NCI-H226 (cell line): ENCODE measurements at regions not wholly inside any gene's neighbourhood (a gene's known extent, or its start where the extent isn't known, plus 50 kb on each side); places are given as distances from the start of the nearest gene placed in this dataset.

Experiments
- DNase-seq: peaks from one replicate; pipeline ENCODE4 v3.0.0-alpha.2; 2015

DNA sequence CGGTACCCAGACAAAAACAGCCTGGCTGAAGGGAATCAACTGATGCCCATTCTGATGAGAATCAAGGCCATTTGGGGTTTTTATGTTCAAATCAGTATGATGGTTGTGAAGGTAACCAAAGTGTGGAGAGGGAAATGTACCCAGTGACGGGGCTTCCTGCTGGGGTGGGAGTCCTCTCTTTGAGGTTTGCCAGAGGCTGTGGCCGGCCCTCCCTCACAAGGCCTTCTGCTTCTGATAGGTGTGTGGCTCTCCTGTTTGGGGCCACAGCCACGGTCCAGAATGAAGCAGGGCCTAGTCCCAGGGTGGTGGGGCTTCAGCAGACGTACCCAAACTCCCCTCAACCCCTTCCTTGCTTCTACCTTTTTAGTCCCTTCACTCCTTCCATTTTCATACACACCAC, 86.7 kb upstream of the NAA20 start:
- no peak for DNase-seq

DNA sequence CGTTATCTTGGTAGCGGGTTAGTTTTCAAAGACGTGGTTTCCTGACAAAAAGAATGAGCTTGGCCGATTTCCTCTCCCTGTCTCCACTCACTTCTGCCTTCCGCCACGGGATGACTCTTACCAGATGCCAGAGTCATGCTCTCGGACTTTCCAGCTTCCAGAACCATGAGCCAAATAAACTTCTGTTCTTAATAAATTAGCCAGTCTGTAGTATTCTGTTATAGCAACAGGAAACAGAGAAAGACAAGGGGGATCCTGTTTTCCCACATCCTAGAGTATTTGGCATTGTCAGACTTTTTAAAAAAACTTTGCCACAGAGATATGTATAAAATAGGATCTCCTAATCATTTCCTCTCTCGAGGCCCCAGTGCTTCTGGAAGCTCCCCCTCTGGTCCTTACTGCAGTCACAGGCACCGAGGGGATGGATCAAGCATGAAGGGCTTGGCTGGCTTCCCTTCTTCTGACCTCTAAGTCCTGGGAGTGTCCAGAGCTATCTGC, 84.9 kb upstream of the NAA20 start:
- DNase-seq = peak; percentile 8

DNA sequence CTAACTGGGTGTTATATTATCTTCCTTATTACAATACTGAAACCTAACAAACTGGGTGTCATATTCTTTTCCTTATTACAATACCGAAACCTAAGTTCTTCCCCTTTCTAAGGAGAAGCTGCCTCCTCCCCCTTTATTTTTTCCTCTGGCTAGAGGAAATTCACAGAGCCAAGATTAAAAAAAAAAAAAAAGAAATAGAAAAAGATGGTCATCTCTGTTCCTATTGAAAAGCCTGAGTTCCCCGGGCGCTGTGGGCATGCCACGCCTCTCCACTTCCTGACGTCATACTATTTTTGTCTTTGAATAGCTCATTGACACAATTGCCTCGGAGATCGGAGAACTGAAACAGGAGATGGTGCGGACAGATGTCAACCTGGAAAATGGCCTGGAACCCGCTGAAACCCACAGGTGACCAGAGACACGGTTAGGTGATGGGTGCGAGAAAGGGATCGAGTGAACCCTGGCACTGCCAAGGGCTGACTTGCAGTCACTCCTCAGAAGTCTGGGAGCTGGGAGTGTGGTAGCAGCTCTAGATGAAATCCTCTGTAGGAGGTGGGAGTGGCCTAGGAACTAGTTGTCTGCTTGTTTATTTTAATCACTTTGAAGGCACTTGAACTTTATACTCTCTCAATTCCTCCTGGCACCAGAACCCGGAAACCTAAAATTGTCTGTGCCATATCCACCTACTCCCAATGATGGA, 82.2 kb upstream of the NAA20 start:
- no peak for DNase-seq

DNA sequence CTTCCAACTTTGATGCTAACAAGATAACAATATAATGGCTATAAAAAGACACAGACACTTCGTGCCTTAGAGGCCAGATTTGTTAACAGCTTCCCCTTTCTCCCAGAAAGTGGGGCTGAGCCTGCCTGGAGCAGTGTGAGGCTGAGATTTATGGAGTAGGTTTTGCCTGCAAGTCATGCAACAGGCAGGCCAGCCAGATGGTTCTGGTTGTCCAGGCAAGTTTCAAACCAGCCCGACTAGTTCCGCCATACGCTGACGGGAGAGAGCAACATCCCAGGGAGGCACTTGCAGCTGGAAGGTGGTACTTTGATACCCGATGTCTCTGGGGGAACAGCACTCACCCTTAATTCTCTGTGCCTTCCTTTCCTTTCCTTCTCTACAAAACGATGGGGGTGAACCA, 81.3 kb upstream of the NAA20 start:
- no peak for DNase-seq

DNA sequence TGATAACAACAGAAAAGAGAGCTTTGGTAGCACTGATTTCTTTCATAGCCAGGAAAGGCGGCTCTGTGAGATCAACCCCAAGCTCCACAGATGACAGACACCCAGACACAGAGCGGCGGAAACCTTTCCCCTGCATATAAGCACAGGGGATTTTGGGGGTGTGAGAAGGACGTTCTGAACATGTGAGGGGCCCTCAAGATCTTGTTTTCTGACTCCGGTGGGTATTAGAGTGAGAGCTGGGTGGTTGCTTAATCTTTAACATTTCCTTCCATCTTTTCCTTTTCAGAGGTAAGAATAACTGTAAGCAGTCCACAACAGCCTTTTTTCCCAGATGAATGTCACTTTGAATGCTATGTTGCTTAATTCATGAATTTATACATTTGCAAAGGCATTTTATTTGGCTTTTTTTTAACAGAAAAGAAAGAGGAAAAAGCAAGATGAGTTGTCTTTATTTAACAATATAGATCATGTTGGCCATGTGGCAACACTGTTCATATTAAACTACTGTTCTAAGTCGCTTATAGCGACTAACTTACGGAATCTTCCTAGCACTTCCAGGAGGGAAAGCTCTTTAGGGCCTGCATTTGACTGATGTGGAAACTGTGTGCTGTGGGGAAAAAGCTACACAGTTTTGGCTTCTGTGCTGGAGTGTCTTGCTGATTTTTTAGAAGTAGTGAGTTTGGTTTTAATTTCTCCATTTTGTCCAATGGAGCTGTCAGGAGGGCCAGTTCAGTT, 80.5 kb upstream of the NAA20 start:
- DNase-seq = no peak

DNA sequence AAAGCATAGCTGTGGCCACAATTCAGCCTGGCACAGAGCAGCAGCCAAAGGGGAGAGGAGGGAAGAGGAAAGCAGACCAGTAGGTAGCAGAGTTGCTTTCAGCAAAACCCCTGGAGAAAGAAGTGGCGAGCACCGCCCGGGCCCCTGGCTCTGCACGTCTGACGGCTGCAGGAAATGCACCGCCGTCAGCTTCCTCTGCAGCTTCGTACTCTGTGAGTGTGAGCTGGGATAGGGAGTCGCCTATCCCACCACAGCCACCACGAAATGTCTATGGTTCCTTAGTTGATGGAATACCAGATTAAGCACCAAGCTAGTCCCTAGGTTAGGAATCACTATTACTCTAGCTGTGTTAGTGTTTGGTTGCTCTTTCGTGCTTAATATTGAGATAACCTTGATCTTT, 79.9 kb upstream of the NAA20 start:
- DNase-seq = no peak

DNA sequence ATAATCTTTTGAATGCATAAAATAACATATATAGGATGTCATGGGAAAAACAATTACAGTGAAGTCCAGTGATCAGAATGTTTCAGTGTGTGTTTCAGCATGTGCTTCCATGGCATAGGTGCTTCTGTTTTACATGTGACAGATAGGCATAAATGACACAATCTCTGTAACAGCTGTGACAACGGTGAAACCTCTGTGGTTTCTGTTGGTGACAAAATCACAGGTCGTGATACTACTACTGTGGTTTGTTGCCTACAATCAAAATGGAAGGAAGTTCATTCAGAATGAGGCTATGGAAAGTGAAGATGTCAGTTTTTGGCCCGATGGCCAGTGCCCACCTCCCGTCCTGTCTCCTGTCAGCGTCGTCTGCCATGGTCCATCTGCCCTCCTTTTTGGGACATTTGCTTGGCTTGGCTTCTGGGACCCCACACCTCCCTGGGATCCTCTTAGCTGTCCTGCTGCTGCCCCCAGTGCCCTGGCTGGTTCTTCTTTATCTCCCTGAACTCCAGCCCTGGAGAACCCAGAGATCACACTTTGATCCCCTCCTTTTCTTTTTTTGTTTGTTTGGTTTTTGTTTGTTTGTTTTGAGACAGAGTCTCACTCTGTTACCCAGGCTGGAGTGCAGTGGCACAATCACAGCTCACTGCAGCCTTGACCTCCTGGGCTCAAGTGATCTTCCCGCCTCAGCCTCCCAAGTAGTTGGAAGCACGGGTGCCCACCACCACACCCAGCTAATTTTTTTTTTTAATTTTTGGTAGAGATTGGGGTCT, 79.3 kb upstream of the NAA20 start:
- DNase-seq = no peak

DNA sequence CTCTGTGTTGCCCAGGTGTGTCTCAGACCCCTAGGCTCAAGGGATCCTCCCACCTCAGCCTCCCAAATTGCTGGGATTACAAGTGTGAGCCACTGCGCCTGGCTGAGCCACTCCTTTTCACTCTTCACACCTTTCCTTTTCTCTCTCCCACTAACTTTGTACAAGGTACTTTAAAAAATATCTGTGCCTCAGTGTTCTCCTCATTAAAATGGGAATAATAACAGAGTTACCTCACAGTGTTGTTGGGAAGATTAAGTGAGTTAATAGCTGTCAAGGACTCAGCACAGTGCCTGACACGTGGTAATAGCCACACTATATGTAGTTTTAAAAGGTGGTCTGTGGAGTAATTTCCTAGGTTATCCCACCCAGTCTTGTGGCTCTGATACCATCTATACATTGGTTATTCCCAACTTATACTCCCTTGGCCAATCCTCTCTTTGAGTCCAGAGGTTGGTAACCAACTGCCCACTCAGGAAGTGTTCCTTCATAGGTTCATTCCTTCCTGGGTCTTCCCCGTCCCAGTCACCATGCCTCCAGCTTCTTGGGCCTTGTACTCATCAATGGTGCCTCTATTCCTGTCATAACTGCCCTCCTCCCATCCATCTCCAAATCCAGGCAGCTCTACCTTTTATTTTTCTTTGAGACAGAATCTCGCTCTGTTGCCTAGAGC, 78.6 kb upstream of the NAA20 start:
- no peak for DNase-seq

DNA sequence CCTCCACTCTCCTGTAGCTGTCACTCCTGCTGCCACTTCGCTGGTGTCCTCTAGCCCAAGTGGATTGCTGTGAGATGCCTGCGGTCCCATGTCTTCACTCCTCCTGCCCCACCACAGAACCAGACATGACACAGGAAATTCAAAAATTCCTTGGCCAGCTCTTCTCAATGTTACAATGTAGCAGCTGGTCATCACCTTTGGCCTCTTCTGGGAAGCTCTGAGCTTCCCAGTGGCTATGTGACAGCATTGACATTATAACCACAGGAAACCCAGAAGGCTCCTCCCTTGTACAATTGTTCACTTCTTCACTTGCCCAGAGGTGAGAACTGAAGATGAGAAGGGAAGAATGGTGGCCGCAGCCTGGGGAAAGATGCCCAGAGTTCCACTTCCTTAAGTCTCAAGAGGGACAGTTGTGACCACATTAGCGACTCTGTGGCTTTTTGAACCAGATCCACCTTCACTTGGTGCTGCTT, 76.1 kb upstream of the NAA20 start:
- DNase-seq = no peak

DNA sequence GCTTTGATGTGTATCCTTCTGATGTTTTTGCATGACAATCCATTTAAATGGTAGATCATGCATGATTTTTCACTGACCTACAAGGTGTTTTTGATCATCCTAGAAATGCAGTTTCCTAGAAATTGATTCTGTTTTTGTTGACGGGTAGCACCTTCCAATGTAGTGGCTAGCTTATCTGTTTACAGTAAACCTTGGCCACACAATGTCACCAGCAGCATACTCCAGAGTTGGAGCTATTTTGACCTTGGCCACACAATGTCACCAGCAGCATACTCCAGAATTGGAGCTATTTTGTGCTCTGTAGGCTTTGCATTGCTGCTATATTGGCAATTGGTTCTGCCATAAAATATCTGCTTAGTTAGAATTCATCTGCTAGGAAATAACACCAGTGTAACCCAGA, 74.6 kb upstream of the NAA20 start:
- no peak for DNase-seq

DNA sequence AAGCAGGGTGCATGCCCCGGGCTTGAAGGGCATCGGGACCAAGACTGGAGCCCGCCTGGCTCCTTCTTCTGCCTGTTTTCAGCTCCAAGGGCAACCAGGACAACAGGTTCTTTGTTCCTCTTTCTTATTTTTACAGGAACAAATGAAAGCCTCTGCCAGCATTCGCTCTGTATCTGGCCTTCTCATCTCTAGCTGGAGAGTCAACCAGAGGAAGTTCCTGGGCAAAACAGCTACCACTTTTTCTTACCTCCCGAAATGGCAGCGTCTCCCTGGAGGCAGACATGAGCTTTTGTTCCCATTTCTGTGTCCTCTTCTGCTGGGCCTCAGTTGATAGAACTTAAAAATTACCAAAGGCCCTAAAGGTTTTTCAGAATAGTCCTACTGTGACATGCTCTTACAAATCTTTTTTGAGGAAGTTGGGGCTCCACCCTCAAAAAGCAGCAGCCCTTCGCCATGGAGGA, 74.1 kb upstream of the NAA20 start:
- DNase-seq = no peak

DNA sequence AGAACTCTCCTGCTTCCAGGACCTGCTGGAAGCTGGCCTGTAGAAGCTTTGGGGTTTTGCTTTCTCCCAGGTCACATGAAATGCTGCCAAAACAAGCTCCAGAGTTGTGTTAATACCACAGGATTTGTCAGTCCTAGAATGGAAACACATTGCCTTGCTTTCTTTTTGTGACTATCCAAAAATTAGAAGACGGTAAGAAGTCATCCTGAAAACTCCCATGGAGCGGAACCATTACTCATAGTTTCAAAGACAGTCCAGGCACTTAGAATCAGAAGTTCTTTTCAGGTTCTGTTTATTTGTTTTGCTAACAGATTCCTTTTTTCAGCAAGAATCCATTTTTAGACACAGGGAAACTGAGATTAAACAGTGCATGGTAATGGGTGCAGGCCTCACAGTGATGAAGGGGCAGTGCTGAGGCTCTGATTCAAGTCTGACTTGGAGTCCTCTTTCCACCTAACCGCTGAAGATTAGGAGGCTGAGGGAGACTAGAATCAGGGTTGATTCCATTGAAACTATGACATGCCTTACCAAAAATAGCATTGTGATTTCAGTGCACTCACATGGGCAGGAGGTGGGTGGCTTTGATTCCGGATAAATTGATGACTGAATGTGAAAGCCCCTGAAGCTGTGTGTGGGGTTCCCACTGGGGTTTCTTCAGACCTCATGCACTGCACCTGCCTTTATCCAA, 72.2 kb upstream of the NAA20 start:
- DNase-seq = no peak

DNA sequence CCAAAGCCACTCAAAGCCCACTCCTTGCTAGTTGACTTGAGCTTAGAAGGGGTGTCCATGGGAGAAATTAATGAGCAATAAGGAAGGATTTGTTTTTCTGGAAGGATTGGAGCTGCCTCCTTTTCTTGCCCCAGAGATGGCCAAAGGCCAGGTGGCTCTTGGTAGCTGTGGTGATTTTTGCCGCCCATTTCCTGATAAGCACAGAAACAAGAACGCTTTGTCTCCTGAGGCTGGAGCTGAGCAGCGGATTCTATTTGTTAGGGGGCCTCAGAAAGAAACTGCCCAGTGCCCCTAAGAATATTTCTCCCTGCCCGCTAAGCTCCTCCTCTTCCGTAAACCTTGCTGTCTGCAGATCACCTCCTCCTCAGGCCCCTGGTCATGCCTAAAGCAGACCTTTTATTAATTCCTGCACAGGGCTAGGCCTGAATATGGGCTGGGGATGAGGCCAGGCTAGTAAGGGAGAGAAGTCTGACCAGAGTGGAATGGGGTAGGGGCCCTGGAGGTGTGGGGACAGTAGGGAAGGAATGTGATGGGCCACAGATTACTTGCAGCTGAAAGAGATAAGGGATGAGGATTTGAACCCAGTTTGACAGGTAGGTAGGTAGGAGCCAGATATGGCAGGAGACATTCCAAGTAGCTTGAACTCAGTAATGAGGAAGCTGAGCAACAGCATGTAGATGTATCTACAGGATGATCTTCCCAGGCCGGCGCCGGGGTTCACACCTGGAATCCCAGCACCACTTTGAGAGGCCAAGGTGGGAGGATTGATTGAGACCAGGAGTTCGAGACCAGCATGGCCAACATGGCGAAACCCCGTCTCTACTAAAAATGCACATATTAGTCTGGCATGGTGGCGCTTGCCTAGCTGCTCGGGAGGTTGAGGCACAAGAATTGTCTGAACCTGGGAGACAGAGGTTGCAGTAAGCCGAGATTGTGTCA, 71.2 kb upstream of the NAA20 start:
- no peak for DNase-seq

DNA sequence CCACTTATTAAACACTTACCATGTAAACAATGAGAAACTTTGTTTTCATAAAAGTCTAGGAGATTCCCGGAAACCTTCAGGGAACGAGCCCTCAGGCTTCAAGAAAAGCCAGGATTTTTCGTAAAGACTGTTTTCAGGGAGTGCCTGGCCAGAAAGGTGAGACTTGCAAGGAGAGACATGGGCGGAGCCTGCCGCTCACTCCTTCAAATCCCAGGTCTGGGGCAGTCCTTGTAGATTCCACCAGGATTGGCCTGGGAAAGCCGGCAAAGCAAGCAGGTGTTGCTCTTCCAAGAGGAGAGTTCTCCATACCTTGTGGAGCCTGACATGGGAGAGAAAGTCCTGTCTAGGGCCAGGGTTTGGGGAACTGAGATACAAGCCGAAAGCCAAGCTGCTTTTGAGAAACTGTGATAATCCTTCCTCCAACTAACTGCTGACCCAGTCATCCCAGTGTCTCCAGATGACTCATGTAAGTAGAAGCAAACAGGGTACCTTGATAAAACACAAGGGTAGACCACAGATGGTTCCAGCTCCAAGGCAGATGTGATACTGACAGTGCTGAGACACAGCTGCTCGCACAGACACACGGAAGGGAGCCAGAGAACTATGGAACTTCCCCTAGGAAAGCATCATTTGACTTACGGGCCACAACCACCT, 69.4 kb upstream of the NAA20 start:
- DNase-seq = peak; percentile 15

DNA sequence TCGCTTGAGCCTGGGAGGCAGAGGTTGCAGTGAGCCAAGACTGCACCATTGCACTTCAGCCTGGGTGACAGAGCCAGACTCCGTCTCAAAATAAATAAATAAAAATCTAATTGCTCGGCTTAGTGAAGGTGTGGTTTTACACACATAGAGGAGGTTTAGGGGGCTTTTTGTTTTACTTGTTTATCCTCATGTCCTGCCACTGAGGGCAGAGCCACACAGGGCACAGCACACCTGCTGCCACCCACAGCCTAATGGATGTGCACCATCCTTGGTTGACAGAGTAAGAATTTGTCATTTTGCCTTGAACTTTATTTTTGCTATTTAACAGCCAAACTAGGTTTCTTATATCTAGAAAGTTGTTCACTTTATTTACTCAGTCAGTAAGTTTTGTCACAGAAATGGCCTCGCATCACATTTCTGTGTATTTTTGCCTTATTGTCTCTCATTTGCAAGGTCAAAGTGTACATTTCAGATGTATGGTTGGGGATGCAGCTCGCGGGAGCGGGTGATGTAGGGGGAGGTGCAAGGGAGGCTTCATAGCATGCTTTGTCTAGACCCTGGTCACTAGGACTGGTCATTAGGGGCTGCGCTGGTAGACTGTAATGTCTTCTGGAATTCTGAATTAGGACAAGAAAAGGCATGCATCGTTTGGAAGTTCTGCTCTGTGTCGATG, 67.8 kb upstream of the NAA20 start:
- no peak for DNase-seq

DNA sequence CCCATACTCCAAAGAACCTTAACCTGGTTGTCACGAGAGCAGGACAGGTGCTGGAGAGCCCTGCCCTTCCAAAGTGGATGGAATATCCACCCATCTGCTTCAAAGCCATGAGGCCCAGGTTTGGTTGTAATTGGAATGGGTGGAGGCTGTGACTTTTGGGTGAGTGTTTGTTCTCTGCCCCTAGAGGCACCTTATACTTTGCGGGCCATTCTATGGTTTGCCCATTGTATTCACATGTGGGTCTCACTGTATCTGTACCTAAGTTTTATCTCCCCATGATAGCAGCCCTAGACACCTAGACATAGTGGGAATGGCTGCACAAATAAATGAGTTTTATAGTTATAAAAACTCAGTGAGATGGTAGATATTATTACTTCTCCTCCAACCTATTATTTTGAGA, 67.1 kb upstream of the NAA20 start:
- DNase-seq = no peak

DNA sequence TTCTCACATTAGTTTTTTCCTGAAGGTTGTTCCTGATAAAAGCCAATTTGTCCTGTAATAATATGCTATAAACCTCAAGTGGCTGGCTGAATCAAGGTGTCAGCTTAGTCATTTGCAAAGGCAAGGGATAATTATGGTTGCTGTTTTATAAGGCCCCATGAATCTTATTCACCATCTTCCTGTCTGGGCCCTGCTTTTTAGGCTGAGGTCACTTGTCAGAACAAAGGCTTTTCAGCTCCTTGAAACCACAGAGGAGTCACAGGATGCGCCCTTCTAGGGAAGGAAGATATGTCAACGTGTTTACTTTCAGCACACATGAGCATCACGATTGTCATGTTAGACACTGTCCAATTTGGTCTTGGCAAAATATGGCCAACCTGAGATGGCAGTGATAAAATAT, 64.8 kb upstream of the NAA20 start:
- DNase-seq = no peak

DNA sequence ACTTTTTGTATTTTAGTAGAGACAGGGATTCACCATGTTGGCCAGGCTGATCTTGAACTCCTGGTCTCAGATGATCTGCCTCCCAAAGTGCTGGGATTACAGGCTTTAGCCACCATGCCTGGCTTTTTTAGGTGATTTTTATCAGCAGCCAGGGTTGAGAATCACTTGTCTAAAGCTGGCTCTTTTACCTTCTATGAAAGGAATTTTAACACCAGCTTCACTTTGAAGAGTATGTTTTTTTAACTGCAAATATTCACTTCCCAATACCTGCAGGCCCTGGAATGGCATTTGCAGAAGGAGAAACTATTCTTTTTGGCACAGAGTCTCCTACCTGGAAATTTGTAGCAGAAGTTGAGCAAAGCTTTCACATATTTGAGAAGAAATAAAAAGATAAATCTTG, 63.6 kb upstream of the NAA20 start:
- DNase-seq = no peak

DNA sequence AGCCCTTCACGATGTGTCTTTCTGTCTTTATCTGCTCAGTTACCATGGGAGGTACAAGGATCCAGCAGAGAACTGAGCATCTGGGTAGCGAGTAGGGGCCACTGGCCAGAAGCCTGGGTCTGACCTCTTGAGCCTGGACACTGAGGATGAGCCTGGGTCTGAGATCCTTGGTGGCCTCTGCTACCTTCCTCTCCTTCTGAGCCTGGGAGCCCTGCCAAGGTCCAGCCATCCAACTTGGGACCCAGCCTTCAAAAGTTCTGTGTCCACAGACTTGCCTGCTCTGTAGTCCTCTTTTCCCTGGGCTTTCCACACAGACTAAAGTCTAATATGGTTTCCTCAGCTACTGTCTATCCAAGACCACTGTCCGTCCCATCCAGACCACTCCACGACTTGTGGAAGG, 60.2 kb upstream of the NAA20 start:
- no peak for DNase-seq

DNA sequence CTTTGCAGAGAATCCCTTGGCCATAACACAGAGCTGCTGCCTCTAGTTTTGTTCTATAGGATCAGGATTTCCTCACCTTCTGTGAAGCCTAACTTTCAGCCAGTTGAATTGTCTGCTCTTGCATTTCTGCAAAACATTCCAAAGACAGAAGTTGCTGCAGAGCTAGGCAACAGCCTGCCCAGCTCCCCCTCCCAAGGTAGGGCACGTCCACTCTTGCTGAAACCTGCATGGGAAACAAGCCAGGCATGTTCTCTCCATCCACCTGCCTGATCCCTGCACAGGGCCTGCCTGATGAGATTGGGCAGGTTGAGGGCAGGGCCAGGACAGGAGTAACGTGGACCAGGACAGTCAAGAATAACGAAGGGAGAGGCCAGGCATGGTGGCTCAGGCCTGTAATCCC, 58.9 kb upstream of the NAA20 start:
- no peak for DNase-seq
